Esophagus muscularis mucosa (tissue), 3 donors: ENCODE measurements at regions not wholly inside any gene's neighbourhood (a gene's known extent, or its start where the extent isn't known, plus 50 kb on each side); places are given as distances from the start of the nearest gene placed in this dataset.

ENCODE experiments used
- CTCF ChIP-seq, 3 experiments: fragments of 200-600 bp in 2 of 3; fragments of 450-650 bp in 1 of 3; sonication (generic) in 2 of 3; IDR thresholded peaks; one replicate each; pipeline ENCODE4 v1.5.1; 2017 to 2019; ENCODE audit warnings: antibody characterized with exemption in 3 of 3, mild to moderate bottlenecking in 2 of 3, moderate library complexity in 1 of 3
- POLR2A ChIP-seq: fragments of 450-650 bp; IDR thresholded peaks from one replicate; pipeline ENCODE4 v1.6.1; 2017; ENCODE audit warnings: antibody characterized with exemption, moderate library complexity, mild to moderate bottlenecking, low read depth

GRCh38 chr5:63230754-63231153 lies 652.1 kb downstream of the LRRC70 start:
- TF ChIP-seq CTCF (IDR thresholded peaks at IDR 0.05), result no peak
- no peak for TF ChIP-seq POLR2A
